NCI-H146 (cell line): ENCODE measurements at regions not wholly inside any gene's neighbourhood (a gene's known extent, or its start where the extent isn't known, plus 50 kb on each side); places are given as distances from the start of the nearest gene placed in this dataset.

Experiments
- DNase-seq: peaks from one replicate; lab custom pipeline; 2025; lab: John Stamatoyannopoulos, UW

DNA sequence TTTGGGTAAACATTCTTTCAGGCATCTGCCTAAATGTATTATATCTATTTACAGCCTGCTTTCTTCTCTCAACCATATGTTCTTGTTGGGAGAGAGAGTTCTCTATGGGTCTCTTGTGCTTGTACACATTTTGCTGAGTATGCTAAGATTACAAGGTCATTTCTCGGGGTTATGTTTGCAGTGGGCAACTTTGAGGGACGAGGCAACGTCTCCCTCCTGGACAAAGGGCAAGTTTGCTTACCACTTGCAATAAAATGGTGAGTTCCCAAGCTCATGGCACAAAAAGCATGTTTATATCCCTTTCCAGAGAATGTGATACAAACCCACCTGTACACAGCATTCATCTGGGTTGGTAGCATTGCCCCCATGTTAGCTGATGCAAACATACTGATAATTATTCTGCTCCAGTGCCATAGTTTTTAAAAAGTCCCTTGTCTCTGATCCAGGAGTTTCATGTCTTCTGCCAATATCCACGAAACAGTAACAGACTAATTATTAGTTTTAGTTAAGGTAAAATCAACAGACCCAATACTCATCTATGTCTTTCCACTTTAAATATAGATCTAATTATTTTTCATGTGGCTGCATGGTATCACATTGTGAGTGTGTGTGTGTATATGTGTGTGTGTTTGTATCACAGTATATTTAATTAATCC lies 84.2 kb upstream of the MAPK4 start:
- DNase-seq, result peak; percentile 33

DNA sequence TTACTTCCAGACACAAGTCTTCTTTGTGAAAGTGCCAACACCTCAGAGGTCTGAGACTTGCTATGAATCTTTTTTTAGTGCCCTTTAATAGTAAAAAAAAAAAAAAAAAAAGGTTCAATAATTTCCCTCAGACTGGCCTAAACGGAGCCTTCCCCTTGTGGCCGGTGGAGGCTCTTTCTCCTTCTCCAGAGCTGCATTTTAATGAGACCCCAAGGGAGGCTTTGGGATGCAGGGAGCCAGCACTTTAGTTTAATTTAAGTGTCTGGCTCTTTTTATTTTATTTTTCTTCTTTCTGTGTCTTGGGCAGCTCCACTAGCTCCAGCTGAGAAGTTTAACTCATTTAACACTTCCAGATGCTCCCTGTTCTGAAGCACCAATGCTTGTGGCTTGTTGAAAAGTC lies 67.8 kb upstream of the MAPK4 start:
- no peak for DNase-seq

DNA sequence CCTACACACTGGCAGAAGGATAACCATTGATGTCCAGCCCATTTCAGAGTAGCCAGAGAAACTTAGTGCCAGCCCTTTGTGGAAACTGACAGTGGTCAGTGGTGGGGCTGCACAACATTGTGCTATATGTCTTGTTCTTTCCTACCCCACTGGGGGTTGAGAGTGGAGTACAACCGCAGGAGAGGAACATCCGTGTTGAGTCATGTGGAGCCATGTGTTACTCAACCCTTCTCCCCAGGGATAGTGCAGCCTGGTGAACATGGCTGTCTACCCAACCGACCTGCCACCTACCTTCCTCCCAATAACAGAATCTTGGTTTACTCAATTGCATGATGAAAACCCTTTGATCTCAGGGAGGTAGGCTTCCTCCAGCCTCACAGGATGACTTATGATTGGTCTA lies 65.3 kb upstream of the MAPK4 start:
- DNase-seq, result no peak

DNA sequence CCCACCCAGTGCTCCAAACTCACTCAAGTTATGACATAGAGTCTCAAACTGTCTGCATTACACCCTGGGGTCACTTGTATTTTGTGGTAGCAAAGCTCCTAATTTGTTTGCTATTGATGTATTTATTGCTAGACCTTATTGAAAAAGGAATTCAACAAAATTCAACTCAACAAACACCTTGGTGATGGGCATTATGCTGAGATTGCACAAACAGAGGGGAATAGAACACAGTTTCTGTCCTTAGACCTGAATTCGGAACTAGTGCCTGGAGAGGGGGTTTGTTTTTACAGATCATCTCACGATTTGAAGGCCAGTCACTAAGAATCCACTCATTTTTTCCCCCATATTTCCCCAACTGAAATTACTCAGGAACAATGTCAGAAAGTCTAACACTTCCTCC lies 53.5 kb upstream of the MAPK4 start:
- DNase-seq, result no peak

DNA sequence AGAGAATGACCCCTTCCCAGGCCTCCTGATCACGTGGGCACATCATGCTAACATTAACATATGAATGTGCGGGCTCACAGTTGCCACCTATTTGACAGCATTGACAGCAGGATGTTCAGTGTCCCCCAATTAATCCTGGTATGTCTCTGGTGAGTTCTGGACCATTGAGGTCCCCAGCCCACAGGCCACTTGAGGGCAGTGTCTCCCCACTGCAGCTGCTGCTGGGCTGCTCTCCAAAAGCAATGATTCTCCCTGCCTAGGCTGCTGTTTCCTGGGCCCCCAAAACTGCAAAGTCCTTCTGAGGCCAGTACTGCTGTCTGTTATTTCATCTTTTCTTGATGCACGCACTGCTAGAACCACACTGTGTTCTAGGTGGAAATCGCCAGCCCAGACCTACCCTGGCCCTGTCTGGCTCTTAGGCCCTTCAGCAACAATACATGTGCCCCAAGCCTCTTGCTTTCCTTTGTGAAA lies 52.7 kb upstream of the MAPK4 start:
- peak; percentile 82 for DNase-seq

DNA sequence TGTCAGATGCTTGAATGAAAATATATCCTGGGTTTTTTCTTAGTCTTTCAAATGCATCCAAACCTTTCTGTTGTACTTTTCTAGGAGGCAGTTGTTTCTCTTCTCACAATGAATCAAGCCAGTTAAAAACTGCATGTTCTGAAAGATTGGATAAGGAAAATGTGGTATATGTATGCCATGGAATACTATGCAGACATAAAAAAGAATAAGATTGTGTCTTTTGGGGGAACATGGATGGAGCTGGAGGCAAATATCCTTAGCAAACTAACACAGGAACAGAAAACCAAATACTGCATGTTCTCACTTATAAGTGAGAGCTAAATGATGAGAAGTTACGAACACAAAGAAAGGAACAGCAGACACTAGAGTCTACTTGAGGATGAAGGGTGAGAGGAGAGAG lies 51.7 kb upstream of the MAPK4 start:
- no peak for DNase-seq

DNA sequence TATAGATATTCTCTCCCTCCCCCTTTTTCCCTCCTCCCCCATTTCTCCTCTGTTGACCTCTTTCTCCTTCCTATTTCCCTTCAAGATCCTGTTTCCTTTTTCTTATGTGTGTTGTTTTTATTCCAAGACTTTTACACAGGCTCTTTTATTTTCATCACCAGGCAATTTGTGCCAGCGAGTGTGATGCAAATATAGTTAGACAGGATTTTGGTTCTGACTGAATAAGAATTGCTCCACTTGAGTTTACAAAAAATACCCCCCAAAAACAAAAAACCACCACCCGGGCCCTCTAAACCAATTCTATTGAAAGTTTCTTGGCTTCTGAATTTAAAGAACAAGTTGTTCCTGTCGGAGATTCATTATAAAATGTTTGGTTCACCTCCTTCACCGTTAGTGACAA lies 50.9 kb upstream of the MAPK4 start:
- no peak for DNase-seq
